ENCODE measurements at regions not wholly inside any gene's neighbourhood (a gene's known extent, or its start where the extent isn't known, plus 50 kb on each side); places are given as distances from the start of the nearest gene placed in this dataset.
"Not testable (repeated sequence)": the region's sequence is repeated elsewhere in the genome, so short reads cannot be mapped to it uniquely, and the experiment has no call there.

GRCh38 chr7:119643558-119643957 is 629.4 kb upstream of the KCND2 start:
- Histone ChIP-seq H3K27ac (ENCODE audit: low read length) (no peak overlapping the region), H3K9me2 (ENCODE audit: insufficient read depth, low read length) (no peaks in the 10 kb centered on the region), H2AFZ (ENCODE audit: low read depth, low read length) (no peak overlapping the region), H3K4me2 (ENCODE audit: low read length) (no peak overlapping the region), H3K9ac (ENCODE audit: low read length) (no peak overlapping the region), H3K4me3 (ENCODE audit: low read length) (no peak overlapping the region), H3K9me3 (ENCODE audit: low read length) (no peaks in the 10 kb centered on the region), H3K79me2 (replicated peaks; ENCODE audit: insufficient read depth, low read length) (no peaks in the 10 kb centered on the region), H3K27me3 (ENCODE audit: insufficient read depth, low read depth, low read length) (no peaks in the 10 kb centered on the region), H3F3A (ENCODE audit: insufficient read depth, low read length, poor library complexity, severe bottlenecking) (no peaks in the 10 kb centered on the region), H4K20me1 (ENCODE audit: insufficient read depth) (no peaks in the 10 kb centered on the region), H3K36me3 (ENCODE audit: insufficient read depth, low read length) (no peaks in the 10 kb centered on the region)
- TF ChIP-seq SMC3 (conservative IDR thresholded peaks at IDR 0.05; ENCODE audit: poor library complexity) = no peak
- TF ChIP-seq MXI1 (conservative IDR thresholded peaks at IDR 0.05; ENCODE audit: poor library complexity, severe bottlenecking) = no peak
- TF ChIP-seq TAF1 (IDR thresholded peaks at IDR 0.05; ENCODE audit: low read depth) = no peak
- TF ChIP-seq CTCF (IDR thresholded peaks at IDR 0.05; ENCODE audit: poor library complexity, severe bottlenecking) = no peak
- TF ChIP-seq POLR2AphosphoS5 (IDR thresholded peaks at IDR 0.05) = no peak
- TF ChIP-seq EP300 (conservative IDR thresholded peaks at IDR 0.05; ENCODE audit: poor library complexity, severe bottlenecking) = no peak

- H3K9me3 ChIP-seq (ENCODE audit: low read length) = no peaks in the 10 kb centered on the region
- H3K36me3 ChIP-seq (ENCODE audit: insufficient read depth, low read length) = no peaks in the 10 kb centered on the region
- TF ChIP-seq MXI1 (conservative IDR thresholded peaks at IDR 0.05; ENCODE audit: poor library complexity, severe bottlenecking) (no peak), SMC3 (conservative IDR thresholded peaks at IDR 0.05; ENCODE audit: poor library complexity) (no peak), EZH2 (IDR thresholded peaks at IDR 0.05; ENCODE audit: borderline replicate concordance, insufficient read depth, low read length, poor library complexity, severe bottlenecking) (no peak), POLR2AphosphoS5 (IDR thresholded peaks at IDR 0.05) (no peak), RAD21 (conservative IDR thresholded peaks at IDR 0.05) (no peak), EP300 (conservative IDR thresholded peaks at IDR 0.05; ENCODE audit: poor library complexity, severe bottlenecking) (no peak), REST (IDR thresholded peaks at IDR 0.05; ENCODE audit: borderline replicate concordance) (no peak), TAF1 (IDR thresholded peaks at IDR 0.05; ENCODE audit: low read depth) (no peak), CTCF (IDR thresholded peaks at IDR 0.05; ENCODE audit: poor library complexity, severe bottlenecking) (no peak)
- no peak overlapping the region for H3K27ac ChIP-seq (ENCODE audit: low read length)
- no peaks in the 10 kb centered on the region for H3K9me2 ChIP-seq (ENCODE audit: insufficient read depth, low read length)
- no peak overlapping the region for H2AFZ ChIP-seq (ENCODE audit: low read depth, low read length)
- no peaks in the 10 kb centered on the region for H3K27me3 ChIP-seq (ENCODE audit: insufficient read depth, low read depth, low read length)
- no peaks in the 10 kb centered on the region for H3K79me2 ChIP-seq (replicated peaks; ENCODE audit: insufficient read depth, low read length)
- H3K4me3 ChIP-seq (ENCODE audit: low read length) = no peak overlapping the region
- H4K20me1 ChIP-seq (ENCODE audit: insufficient read depth) = no peaks in the 10 kb centered on the region
- no peak overlapping the region for H3K9ac ChIP-seq (ENCODE audit: low read length)
- H3F3A ChIP-seq (ENCODE audit: insufficient read depth, low read length, poor library complexity, severe bottlenecking) = no peaks in the 10 kb centered on the region
- H3K4me2 ChIP-seq (ENCODE audit: low read length) = no peak overlapping the region
Observed at GRCh38 chr7:119647286-119647685, 625.7 kb upstream of the KCND2 start.

- not testable (repeated sequence) for H3K27me3 ChIP-seq (ENCODE audit: insufficient read depth, low read depth, low read length); H3K79me2 ChIP-seq (replicated peaks; ENCODE audit: insufficient read depth, low read length); H4K20me1 ChIP-seq (ENCODE audit: insufficient read depth); H3K4me2 ChIP-seq (ENCODE audit: low read length); H3K4me3 ChIP-seq (ENCODE audit: low read length); H2AFZ ChIP-seq (ENCODE audit: low read depth, low read length); H3K9me2 ChIP-seq (ENCODE audit: insufficient read depth, low read length); H3F3A ChIP-seq (ENCODE audit: insufficient read depth, low read length, poor library complexity, severe bottlenecking); H3K36me3 ChIP-seq (ENCODE audit: insufficient read depth, low read length); H3K9me3 ChIP-seq (ENCODE audit: low read length); H3K27ac ChIP-seq (ENCODE audit: low read length); H3K9ac ChIP-seq (ENCODE audit: low read length)
Observed at GRCh38 chr7:119648752-119649151, 624.2 kb upstream of the KCND2 start.

All from neural cell (in vitro differentiated cells).